H9 (cell line): ENCODE measurements at regions not wholly inside any gene's neighbourhood (a gene's known extent, or its start where the extent isn't known, plus 50 kb on each side); places are given as distances from the start of the nearest gene placed in this dataset.

Experiments used
- DNase-seq: peaks from one replicate; pipeline ENCODE4 v3.0.0-alpha.2; 2017
- H2AFZ ChIP-seq: one replicate; pipeline ENCODE4 v1.6.1; 2013; ENCODE audit warnings: mild to moderate bottlenecking, low read length, control low read depth, moderate library complexity
- H2AK5ac ChIP-seq: 2 replicates; pipeline ENCODE4 v1.6.1; 2013; ENCODE audit warnings: low read length, control low read depth, mixed read lengths; ENCODE audit not compliant: insufficient read length
- H2BK120ac ChIP-seq: one replicate; pipeline ENCODE4 v1.6.1; 2013; ENCODE audit warnings: low read depth, mild to moderate bottlenecking, low read length, control low read depth, inconsistent platforms; ENCODE audit not compliant: poor library complexity, severe bottlenecking
- H2BK12ac ChIP-seq: 2 replicates; pipeline ENCODE4 v1.6.1; 2013; ENCODE audit warnings: low read length, control low read depth, mixed read lengths, low read depth; ENCODE audit not compliant: insufficient read length
- H2BK15ac ChIP-seq: 2 replicates; pipeline ENCODE4 v1.6.1; 2013; ENCODE audit warnings: low read depth, low read length, control low read depth
- H2BK20ac ChIP-seq: one replicate; pipeline ENCODE4 v1.6.1; 2013; ENCODE audit warnings: low read depth, mild to moderate bottlenecking, low read length, control low read depth, inconsistent platforms; ENCODE audit not compliant: poor library complexity, severe bottlenecking
- H2BK5ac ChIP-seq: 2 replicates; pipeline ENCODE4 v1.6.1; 2013; ENCODE audit warnings: low read length, control low read depth, mixed read lengths; ENCODE audit not compliant: insufficient read length
- H3K14ac ChIP-seq: 2 replicates; pipeline ENCODE4 v1.6.1; 2013; ENCODE audit warnings: low read length, control low read depth; ENCODE audit not compliant: insufficient read depth
- H3K18ac ChIP-seq: 2 replicates; pipeline ENCODE4 v1.6.1; 2013; ENCODE audit warnings: low read depth, mild to moderate bottlenecking, mixed read lengths, low read length, control low read depth; ENCODE audit not compliant: insufficient read length
- H3K23ac ChIP-seq: 2 replicates; pipeline ENCODE4 v1.6.1; 2013; ENCODE audit warnings: low read length, control low read depth, mixed read lengths, low read depth; ENCODE audit not compliant: insufficient read length
- H3K23me2 ChIP-seq: 2 replicates; pipeline ENCODE4 v1.6.1; 2013; ENCODE audit warnings: low read depth, mild to moderate bottlenecking, mixed read lengths, low read length, control low read depth; ENCODE audit not compliant: insufficient read length, poor library complexity, severe bottlenecking
- H3K27ac ChIP-seq: 2 replicates; pipeline ENCODE4 v1.5.1; 2013; ENCODE audit warnings: low read length, control low read depth, mixed read lengths, low read depth; ENCODE audit not compliant: insufficient read length
- H3K27me3 ChIP-seq: 2 replicates; pipeline ENCODE4 v1.6.1; 2013; ENCODE audit warnings: low read length, control low read depth, inconsistent platforms; ENCODE audit not compliant: insufficient read depth
- H3K4ac ChIP-seq: 2 replicates; pipeline ENCODE4 v1.6.1; 2013; ENCODE audit warnings: low read depth, mild to moderate bottlenecking, control low read depth, inconsistent platforms, low read length, moderate library complexity
- H3K4me1 ChIP-seq: 2 replicates; pipeline ENCODE4 v1.6.1; 2013; ENCODE audit warnings: low read length, control low read depth, inconsistent platforms; ENCODE audit not compliant: insufficient read depth
- H3K4me2 ChIP-seq: 2 replicates; pipeline ENCODE4 v1.6.1; 2013; ENCODE audit warnings: low read length, control low read depth, mixed read lengths; ENCODE audit not compliant: insufficient read length, insufficient read depth
- H3K56ac ChIP-seq: 2 replicates; pipeline ENCODE4 v1.6.1; 2013; ENCODE audit warnings: low read depth, mild to moderate bottlenecking, mixed read lengths, low read length, control low read depth; ENCODE audit not compliant: insufficient read length
- H3K79me1 ChIP-seq: 2 replicates; pipeline ENCODE4 v1.6.1; 2013; ENCODE audit warnings: low read depth, mild to moderate bottlenecking, moderate library complexity, low read length, control low read depth, inconsistent platforms; ENCODE audit not compliant: insufficient read depth, poor library complexity, severe bottlenecking
- H3K79me2 ChIP-seq: 2 replicates; pipeline ENCODE4 v1.6.1; 2013; ENCODE audit warnings: low read length, control low read depth, inconsistent platforms; ENCODE audit not compliant: insufficient read depth
- H3K9ac ChIP-seq: 2 replicates; pipeline ENCODE4 v1.6.1; 2013; ENCODE audit warnings: low read length, control low read depth, mixed read lengths; ENCODE audit not compliant: insufficient read length; ENCODE audit errors: extremely low read depth
- H3K9me3 ChIP-seq: one replicate; pipeline ENCODE4 v1.6.1; 2013; ENCODE audit warnings: low read depth, low read length, inconsistent platforms; ENCODE audit not compliant: control insufficient read depth
- H3T11ph ChIP-seq: one replicate; pipeline ENCODE4 v1.6.1; 2013; ENCODE audit warnings: mild to moderate bottlenecking, low read length, control low read depth, inconsistent platforms
- H4K20me1 ChIP-seq: one replicate; pipeline ENCODE4 v1.6.1; 2013; ENCODE audit not compliant: control insufficient read depth, insufficient read length, insufficient read depth
- H4K5ac ChIP-seq: 2 replicates; pipeline ENCODE4 v1.6.1; 2013; ENCODE audit warnings: low read depth, mild to moderate bottlenecking, mixed read lengths, low read length, control low read depth; ENCODE audit not compliant: insufficient read length
- H4K8ac ChIP-seq: replicated peaks from 2 replicates; pipeline ENCODE4 v1.6.1; 2013; ENCODE audit warnings: low read length, control low read depth, mixed read lengths, low read depth; ENCODE audit not compliant: insufficient read length
- H4K91ac ChIP-seq: 2 replicates; pipeline ENCODE4 v1.6.1; 2013; ENCODE audit warnings: low read depth, mild to moderate bottlenecking, moderate library complexity, mixed read lengths, low read length, control low read depth; ENCODE audit not compliant: insufficient read length
- H3K27ac Mint-ChIP-seq, 3 experiments: 2 replicates in 2 of 3; 3 replicates in 1 of 3; pipeline ENCODE4 v1.8.0; 2020 to 2021; ENCODE audit warnings: mixed read lengths in 3 of 3, mild to moderate bottlenecking in 1 of 3, moderate library complexity in 1 of 3
- H3K27me3 Mint-ChIP-seq: 2 replicates; pipeline ENCODE4 v1.8.0; 2021; ENCODE audit warnings: low read depth, mild to moderate bottlenecking, moderate library complexity, mixed read lengths
- H3K36me3 Mint-ChIP-seq, 3 experiments: 2 replicates in 2 of 3; 3 replicates in 1 of 3; pipeline ENCODE4 v1.8.0; 2020 to 2021; ENCODE audit warnings: low read depth in 3 of 3, mixed read lengths in 3 of 3; ENCODE audit not compliant: insufficient read depth in 1 of 3
- H3K4me1 Mint-ChIP-seq, 2 experiments: 2 replicates each; pipeline ENCODE4 v1.8.0; 2020; ENCODE audit warnings: mixed read lengths in 2 of 2
- H3K4me3 Mint-ChIP-seq, 2 experiments: 2 replicates in 1 of 2; 3 replicates in 1 of 2; pipeline ENCODE4 v1.8.0; 2020 to 2021; ENCODE audit warnings: mild to moderate bottlenecking in 2 of 2, mixed read lengths in 2 of 2, moderate library complexity in 1 of 2
- H3K9me3 Mint-ChIP-seq, 2 experiments: 2 replicates in 1 of 2; 3 replicates in 1 of 2; pipeline ENCODE4 v1.8.0; 2020; ENCODE audit warnings: mild to moderate bottlenecking in 2 of 2, mixed read lengths in 2 of 2, moderate library complexity in 1 of 2
- CTCF ChIP-seq: fragments of 200-600 bp; sonication (generic); conservative IDR thresholded peaks from 3 replicates; pipeline ENCODE4 v1.8.0; 2021; ENCODE audit warnings: antibody characterized with exemption, mild to moderate bottlenecking
- WGBS: extraction: QIAGEN DNeasy Blood & Tissue Kit; methylation state at CpG from one replicate; pipeline ENCODE4 v1.1.7; 2013; ENCODE audit warnings: missing lambda C conversion rate, low lambda C conversion rate, mixed read lengths; ENCODE audit not compliant: insufficient read length; ENCODE audit errors: extremely low coverage; 5-methylcytosine and 5-hydroxymethylcytosine counted together

GRCh38 chr16:55204069-55204468 is 119.9 kb upstream of the IRX6 start:
- H3K27me3 Mint-ChIP-seq: 0 out of 2 replicates have a peak, but pooled peaks cover under 1% of the 10 kb centered on the region
- H3K4me3 Mint-ChIP-seq: no peak overlapping the region
- H3K9me3 Mint-ChIP-seq: peaks cover 3 to 9% of the 10 kb centered on the region in 2 experiments; a peak in 4 of 5 replicates
- Histone ChIP-seq H3K14ac (no peak overlapping the region), H3K27me3 (no peaks in the 10 kb centered on the region), H2AFZ (no peak overlapping the region), H3K79me1 (no peaks in the 10 kb centered on the region), H2AK5ac (no peak overlapping the region), H3K9ac (no peak overlapping the region), H3K18ac (no peak overlapping the region), H3K27ac (no peak overlapping the region), H3K23ac (no peak overlapping the region), H3K9me3 (no peaks in the 10 kb centered on the region), H2BK120ac (no peak overlapping the region), H4K5ac (no peak overlapping the region), H3K56ac (no peak overlapping the region), H4K20me1 (no peaks in the 10 kb centered on the region), H3T11ph (no peak overlapping the region), H3K23me2 (no peaks in the 10 kb centered on the region), H2BK5ac (no peak overlapping the region), H3K79me2 (no peaks in the 10 kb centered on the region), H3K4me1 (no peaks in the 10 kb centered on the region), H3K4me2 (no peak overlapping the region), H2BK20ac (no peak overlapping the region), H2BK15ac (no peak overlapping the region), H2BK12ac (no peak overlapping the region), H4K8ac (no peak overlapping the region), H4K91ac (no peak overlapping the region), H3K4ac (no peak overlapping the region)
- no peak for DNase-seq
- no CpG with 5 or more reads among the region's 1 CpG for WGBS
- no peak for TF ChIP-seq CTCF
- H3K36me3 Mint-ChIP-seq: peaks cover 0 to 9% (median 1%) of the 10 kb centered on the region in 3 experiments; a peak in 4 of 7 replicates
- H3K4me1 Mint-ChIP-seq: peaks cover 18 to 25% of the 10 kb centered on the region in 2 experiments
- no peak overlapping the region for H3K27ac Mint-ChIP-seq
